Vagina (tissue), 2 donors: ENCODE measurements at regions not wholly inside any gene's neighbourhood (a gene's known extent, or its start where the extent isn't known, plus 50 kb on each side); places are given as distances from the start of the nearest gene placed in this dataset.

Source experiments
- POLR2A ChIP-seq, 2 donors: fragments of 450-650 bp; IDR thresholded peaks; one replicate each; pipeline ENCODE4 v1.6.1; 2017; ENCODE audit warnings: antibody characterized with exemption in 2 of 2, mild to moderate bottlenecking in 2 of 2, moderate library complexity in 2 of 2
- POLR2AphosphoS5 ChIP-seq, 2 donors: sonication (generic); formaldehyde crosslinking; IDR thresholded peaks; one replicate each; pipeline ENCODE4 v1.9.0; 2017; ENCODE audit warnings: antibody characterized with exemption in 2 of 2, mild to moderate bottlenecking in 2 of 2, low read depth in 1 of 2; ENCODE audit not compliant: insufficient read depth in 1 of 2
- TF ChIP-seq, protein P1 (sequence below), 3 experiments: fragments of 450-650 bp in 2 of 3; fragments of 200-600 bp in 1 of 3; sonication (generic) in 1 of 3; IDR thresholded peaks; one replicate each; pipeline ENCODE4 v1.5.1; 2017 to 2019; ENCODE audit warnings: antibody characterized with exemption in 3 of 3, mild to moderate bottlenecking in 2 of 3, moderate library complexity in 2 of 3

DNA sequence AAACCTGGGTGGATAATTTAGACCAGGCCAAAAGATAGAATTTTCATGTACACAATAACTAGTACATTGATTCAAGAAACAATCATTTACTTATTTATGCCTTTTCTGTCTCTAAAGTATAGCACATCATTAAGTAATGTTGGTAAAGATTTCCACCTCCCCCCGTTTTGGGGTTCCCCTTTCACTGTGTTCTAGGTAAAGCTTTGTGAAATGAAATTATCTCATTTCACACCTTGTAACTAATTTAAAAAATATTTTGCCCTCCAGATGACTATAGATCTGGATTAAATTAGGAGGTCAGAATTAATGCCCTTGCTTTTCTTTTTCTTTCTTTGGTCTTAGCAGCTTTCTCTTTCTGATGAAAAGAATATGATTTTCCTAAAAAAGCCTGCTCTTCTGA lies 328.5 kb upstream of the TBC1D5 start:
- TF ChIP-seq POLR2A (IDR thresholded peaks at IDR 0.05) (no peak), POLR2AphosphoS5 (IDR thresholded peaks at IDR 0.05; ENCODE audit: insufficient read depth in 1 of 2, low read depth in 1 of 2) (no peak)
- TF ChIP-seq, protein P1, sequence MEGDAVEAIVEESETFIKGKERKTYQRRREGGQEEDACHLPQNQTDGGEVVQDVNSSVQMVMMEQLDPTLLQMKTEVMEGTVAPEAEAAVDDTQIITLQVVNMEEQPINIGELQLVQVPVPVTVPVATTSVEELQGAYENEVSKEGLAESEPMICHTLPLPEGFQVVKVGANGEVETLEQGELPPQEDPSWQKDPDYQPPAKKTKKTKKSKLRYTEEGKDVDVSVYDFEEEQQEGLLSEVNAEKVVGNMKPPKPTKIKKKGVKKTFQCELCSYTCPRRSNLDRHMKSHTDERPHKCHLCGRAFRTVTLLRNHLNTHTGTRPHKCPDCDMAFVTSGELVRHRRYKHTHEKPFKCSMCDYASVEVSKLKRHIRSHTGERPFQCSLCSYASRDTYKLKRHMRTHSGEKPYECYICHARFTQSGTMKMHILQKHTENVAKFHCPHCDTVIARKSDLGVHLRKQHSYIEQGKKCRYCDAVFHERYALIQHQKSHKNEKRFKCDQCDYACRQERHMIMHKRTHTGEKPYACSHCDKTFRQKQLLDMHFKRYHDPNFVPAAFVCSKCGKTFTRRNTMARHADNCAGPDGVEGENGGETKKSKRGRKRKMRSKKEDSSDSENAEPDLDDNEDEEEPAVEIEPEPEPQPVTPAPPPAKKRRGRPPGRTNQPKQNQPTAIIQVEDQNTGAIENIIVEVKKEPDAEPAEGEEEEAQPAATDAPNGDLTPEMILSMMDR (IDR thresholded peaks at IDR 0.05), result no peak
